ENCODE measurements at regions not wholly inside any gene's neighbourhood (a gene's known extent, or its start where the extent isn't known, plus 50 kb on each side); places are given as distances from the start of the nearest gene placed in this dataset.

- TF ChIP-seq CTCF (IDR thresholded peaks at IDR 0.05) = no peak
- H3K27ac Mint-ChIP-seq = no peak overlapping the region
- no peaks in the 10 kb centered on the region for H3K4me1 Mint-ChIP-seq
These were observed 1704.7 kb downstream of the HACE1 start for GRCh38 chr6:103154779-103155572.

DNA sequence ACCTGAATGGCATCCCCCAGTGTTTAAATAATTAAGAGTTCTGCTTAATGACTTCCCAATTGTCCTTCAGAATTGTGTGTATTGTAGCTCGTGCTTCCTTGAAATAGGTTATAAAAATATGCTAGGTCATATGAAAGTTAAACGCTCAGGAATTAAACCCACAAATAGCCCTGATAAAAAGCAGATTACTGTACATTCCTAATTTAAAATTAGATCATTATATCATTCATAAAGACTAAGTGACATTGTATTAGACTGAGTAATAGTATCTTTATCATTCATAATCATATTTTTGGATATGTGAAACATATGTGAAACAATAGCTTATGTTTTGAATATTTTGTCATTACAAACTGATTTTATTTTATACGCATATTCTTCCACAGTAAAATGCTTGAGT lies 1706.7 kb downstream of the HACE1 start:
- Mint-ChIP-seq H3K36me3 (ENCODE audit: low read depth) (no peaks in the 10 kb centered on the region), H3K4me1 (no peaks in the 10 kb centered on the region), H3K27ac (no peak overlapping the region), H3K9me3 (no peaks in the 10 kb centered on the region), H3K27me3 (ENCODE audit: low read depth, poor library complexity) (peaks cover 8% of the 10 kb centered on the region), H3K4me3 (no peak overlapping the region)
- TF ChIP-seq CTCF (IDR thresholded peaks at IDR 0.05) = no peak
- no peak for DNase-seq

More at GRCh38 chr6:103154779-103155572, 1704.7 kb downstream of the HACE1 start:
- DNase-seq = no peak
- Mint-ChIP-seq H3K36me3 (ENCODE audit: low read depth) (no peaks in the 10 kb centered on the region), H3K4me3 (no peak overlapping the region), H3K27me3 (ENCODE audit: low read depth, poor library complexity) (peaks cover 8% of the 10 kb centered on the region), H3K9me3 (no peaks in the 10 kb centered on the region)

GRCh38 chr6:103142902-103143301 lies 1716.8 kb downstream of the HACE1 start:
- no peak overlapping the region for H3K27ac Mint-ChIP-seq
- no peaks in the 10 kb centered on the region for H3K36me3 Mint-ChIP-seq (ENCODE audit: low read depth)
- no peak for TF ChIP-seq CTCF (IDR thresholded peaks at IDR 0.05)
- DNase-seq = no peak
- no peaks in the 10 kb centered on the region for H3K4me1 Mint-ChIP-seq
- no peaks in the 10 kb centered on the region for H3K27me3 Mint-ChIP-seq (ENCODE audit: low read depth, poor library complexity)
- no peak overlapping the region for H3K4me3 Mint-ChIP-seq
- no peaks in the 10 kb centered on the region for H3K9me3 Mint-ChIP-seq

- H3K27ac Mint-ChIP-seq = no peak overlapping the region
- H3K9me3 Mint-ChIP-seq = no peaks in the 10 kb centered on the region
- H3K4me3 Mint-ChIP-seq = no peak overlapping the region
- H3K4me1 Mint-ChIP-seq = no peaks in the 10 kb centered on the region
- no peak for DNase-seq
- no peak for TF ChIP-seq CTCF (IDR thresholded peaks at IDR 0.05)
- no peaks in the 10 kb centered on the region for H3K27me3 Mint-ChIP-seq (ENCODE audit: low read depth, poor library complexity)
- no peaks in the 10 kb centered on the region for H3K36me3 Mint-ChIP-seq (ENCODE audit: low read depth)
These were observed 1719.3 kb downstream of the HACE1 start for GRCh38 chr6:103140308-103141027.

GRCh38 chr6:103139377-103139776 lies 1720.3 kb downstream of the HACE1 start:
- no peaks in the 10 kb centered on the region for H3K36me3 Mint-ChIP-seq (ENCODE audit: low read depth)
- H3K4me1 Mint-ChIP-seq = no peaks in the 10 kb centered on the region

More at GRCh38 chr6:103139377-103139776, 1720.3 kb downstream of the HACE1 start:
- Mint-ChIP-seq H3K4me3 (no peak overlapping the region), H3K27me3 (ENCODE audit: low read depth, poor library complexity) (no peaks in the 10 kb centered on the region), H3K27ac (no peak overlapping the region), H3K9me3 (no peaks in the 10 kb centered on the region)
- no peak for TF ChIP-seq CTCF (IDR thresholded peaks at IDR 0.05)
- no peak for DNase-seq

Measured in nephron progenitor cell (in vitro differentiated cells).